Umbilical cord (tissue), 1 donor: ENCODE measurements at regions not wholly inside any gene's neighbourhood (a gene's known extent, or its start where the extent isn't known, plus 50 kb on each side); places are given as distances from the start of the nearest gene placed in this dataset.

ENCODE experiments used
- DNase-seq: peaks from one replicate; pipeline ENCODE4 v3.0.0-alpha.2; 2015; ENCODE audit warnings: low spot score

DNA sequence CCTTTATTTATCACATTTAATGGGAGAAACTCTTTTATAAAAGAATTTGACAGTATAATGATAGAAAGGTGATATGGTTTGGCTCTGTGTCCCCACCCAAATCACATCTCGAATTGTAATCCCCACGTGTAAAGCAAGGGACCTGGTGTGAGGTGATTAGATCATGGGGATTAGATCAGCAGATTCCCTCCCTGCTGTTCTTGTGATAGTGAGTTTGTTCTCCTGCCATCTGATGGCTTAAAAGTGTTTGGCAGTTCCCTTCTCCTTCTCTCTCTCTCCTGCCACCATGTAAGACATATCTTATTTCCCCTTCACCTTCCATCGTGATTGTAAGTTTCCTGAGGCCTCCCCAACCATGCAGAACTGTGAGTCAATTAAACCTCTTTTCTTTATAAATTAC, 1110.3 kb downstream of the FLRT2 start:
- no peak for DNase-seq

GRCh38 chr14:86639666-86640065, 1109.7 kb downstream of the FLRT2 start:
- no peak for DNase-seq

- DNase-seq, result no peak
These were observed 1109.2 kb downstream of the FLRT2 start for GRCh38 chr14:86639146-86639545.

DNA sequence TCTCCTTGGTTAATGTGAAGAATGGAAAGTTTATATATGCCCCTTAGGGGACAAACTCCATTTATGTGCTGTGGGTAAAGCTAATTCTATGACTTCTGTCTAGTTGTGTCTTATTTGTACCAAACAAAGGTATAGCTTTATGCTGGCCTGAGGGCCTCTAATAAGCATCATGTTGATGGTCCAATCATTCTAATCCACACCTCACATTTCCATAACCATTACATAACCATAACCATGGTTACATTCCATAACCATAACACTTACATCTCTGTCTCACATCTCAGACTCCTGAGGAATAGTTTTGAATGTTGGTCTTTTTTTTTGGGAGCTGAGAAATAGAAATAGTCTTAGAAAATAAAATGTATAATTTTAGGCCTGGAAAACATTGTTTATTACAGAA, 1097.1 kb downstream of the FLRT2 start:
- no peak for DNase-seq

DNA sequence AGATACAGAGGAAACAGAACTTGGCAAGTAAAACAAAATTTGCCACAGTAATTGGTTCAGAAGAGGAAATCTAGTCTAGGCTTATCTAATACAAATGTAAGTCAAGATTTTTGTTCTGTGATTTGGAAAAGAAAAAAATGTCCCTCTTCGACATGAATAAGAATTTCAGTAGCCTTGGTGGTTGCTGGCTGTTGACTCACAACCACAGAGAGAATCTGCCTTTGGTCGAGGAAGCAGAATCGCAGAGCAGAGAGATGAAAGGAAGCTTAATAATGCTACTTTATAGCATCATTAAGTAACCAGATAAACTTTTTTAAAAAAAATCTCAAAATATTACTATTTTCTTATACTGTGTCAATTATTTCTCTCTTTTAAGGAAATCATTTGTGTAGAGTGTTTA, 1096.6 kb downstream of the FLRT2 start:
- no peak for DNase-seq

DNA sequence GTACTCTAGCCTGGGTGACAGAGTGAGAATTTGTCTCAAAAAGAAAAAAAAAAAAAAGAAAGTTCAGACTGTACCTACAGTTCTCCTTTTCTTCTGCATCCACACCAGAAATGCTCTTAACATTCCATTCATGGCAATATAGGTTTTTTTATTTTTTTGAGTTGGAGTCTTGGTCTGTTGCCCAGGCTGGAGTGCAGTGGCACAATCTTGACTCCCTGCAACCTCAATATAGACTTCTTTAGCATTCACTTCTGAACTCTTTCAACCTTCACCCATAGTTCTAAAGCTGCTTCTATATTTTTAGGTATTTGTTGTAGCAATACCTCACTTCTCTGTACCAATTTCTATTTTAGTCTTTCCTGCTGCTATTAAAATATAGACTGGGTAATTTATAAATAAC, 1095.7 kb downstream of the FLRT2 start:
- peak; percentile 25 for DNase-seq

DNA sequence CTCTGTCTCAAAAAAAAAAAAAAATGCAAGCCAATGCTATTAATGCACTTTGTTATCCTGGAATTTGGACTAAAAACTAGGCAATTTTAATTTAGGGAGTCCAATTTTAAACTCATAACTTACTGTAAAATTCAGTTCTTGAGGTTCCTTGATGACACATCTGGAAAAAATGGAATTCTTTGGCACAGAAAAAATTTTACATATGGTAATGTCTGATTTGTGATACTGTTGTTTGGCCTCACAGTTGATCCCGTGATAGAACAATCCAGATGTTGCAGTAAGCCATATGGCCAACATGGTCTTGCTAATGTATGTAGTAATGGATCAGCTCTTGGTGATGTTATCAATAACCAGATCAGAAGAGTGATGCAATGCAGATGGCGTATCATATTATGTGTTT, 1089.8 kb downstream of the FLRT2 start:
- DNase-seq, result no peak

- DNase-seq, result no peak
These were observed 1083.8 kb downstream of the FLRT2 start for GRCh38 chr14:86613786-86614185.

GRCh38 chr14:86613126-86613525, 1083.2 kb downstream of the FLRT2 start:
- no peak for DNase-seq

- DNase-seq, result no peak
These were observed 1074.6 kb downstream of the FLRT2 start for GRCh38 chr14:86604561-86604960.

DNA sequence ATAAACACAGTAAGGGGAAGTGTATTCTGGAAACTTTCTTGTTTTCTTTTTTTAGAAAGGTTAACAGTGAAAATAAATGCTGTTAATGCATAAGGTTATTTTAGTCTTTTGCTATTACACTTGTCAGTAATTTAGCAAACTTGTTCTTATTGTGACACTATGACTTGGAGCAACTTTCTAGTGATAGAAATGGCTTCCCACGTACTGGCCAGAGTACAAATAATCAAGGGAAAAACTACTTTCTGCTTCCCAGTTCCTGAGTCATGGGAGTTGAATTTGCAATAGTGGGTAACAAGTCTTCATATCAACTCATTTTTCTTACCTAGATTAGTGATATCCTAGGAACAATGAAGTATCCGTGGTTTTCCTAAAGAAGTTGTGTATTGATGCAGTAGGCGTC, 1072.3 kb downstream of the FLRT2 start:
- DNase-seq, result no peak

DNA sequence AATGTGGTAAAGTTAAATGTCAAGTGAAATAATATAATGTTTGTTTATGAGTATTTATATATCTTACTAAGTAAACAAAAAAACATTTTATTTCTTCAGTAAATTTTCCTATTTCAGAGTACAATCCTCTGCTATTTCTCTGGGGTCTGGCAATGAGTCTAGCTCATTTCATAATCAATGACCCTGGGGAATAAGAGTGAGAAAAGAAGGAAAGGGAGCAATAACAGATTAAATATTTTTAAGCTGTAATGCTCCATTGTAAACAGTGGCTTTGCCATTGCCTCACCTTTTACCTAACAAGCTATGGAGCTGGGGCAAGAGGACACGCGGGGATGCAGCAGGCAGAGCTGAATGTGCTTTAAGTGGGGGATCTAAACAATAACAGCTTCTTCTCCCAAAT, 1071.9 kb downstream of the FLRT2 start:
- no peak for DNase-seq

DNA sequence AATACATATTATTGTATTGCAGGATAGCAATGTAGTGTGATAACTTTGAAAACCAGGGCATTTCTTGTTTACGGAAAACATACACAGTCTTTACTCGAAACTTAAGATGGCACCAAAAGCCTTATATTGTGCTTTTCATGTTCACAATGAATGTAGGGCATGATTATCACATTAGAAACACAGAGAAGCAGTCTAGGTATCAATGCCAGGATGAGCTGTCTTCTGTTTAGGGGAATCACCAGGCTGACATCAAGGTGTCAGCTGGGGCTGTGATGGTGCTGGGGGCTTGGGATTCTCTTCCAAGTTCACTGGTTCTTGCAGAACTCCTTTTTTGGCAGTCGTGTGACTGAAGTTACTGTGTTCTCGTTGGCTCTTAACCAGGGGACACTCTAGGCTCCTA, 1067.3 kb downstream of the FLRT2 start:
- DNase-seq, result no peak

GRCh38 chr14:86596024-86596423, 1066.1 kb downstream of the FLRT2 start:
- no peak for DNase-seq

DNA sequence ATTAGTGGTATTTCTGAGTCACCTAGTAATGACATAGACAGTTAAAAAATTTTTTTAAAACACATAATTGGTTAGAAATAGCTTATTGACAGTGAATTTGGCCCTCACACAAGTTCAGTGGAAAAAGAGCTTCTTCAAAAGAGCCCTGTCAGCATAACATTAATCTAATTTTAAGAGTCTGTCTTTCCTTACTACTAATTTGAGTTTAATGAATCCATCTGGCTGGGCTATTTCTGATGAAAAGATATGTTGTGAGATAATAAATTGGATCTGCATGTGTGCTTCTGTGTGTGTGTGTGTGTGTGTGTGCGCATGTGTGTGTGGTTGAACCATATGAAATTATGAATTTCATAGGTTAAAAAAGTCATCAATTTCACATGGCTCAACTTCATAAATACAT, 1045.2 kb downstream of the FLRT2 start:
- no peak for DNase-seq

DNA sequence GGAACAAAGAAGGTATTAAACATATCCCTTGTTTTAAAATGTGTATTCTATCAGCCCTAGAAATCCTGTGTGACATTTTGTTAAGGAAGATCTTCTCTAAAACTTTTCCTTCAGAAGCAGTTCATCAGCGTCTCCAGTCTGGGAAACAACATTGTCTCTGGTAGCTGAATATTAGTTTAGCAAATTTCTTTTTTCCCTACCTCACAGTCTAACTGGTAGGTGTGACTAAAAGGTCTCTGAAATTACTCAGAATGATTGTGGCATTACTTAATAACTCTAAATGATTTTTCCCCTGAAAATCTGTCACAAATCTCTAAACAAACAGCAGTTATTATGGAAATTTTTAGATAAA, 1044.8 kb downstream of the FLRT2 start:
- no peak for DNase-seq

GRCh38 chr14:86574051-86574777, 1044.3 kb downstream of the FLRT2 start:
- DNase-seq, result peak; percentile 36

DNA sequence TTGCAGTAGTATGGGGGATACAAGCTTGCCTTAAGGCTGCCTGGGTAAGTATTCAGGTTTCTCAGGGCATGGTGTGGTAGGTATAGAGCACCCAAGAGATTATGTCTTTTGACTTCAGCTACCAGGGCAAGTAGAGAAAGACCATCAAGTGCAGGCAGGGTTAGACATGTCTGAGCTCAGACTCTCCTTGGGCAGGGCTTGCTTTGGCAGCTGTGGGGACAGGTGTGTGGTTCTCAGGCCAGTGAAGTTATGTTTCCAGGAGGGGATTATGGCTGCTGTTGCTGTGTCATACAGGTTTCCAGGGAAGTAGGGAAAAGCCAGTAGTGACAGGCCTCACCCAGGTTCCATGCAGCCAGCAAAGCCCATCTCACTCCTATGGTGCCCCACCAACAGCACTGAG, 1040.4 kb downstream of the FLRT2 start:
- no peak for DNase-seq

- no peak for DNase-seq
These were observed 1013.6 kb downstream of the FLRT2 start for GRCh38 chr14:86543521-86543920.

- no peak for DNase-seq
These were observed 1012.0 kb downstream of the FLRT2 start for GRCh38 chr14:86541972-86542371.

DNA sequence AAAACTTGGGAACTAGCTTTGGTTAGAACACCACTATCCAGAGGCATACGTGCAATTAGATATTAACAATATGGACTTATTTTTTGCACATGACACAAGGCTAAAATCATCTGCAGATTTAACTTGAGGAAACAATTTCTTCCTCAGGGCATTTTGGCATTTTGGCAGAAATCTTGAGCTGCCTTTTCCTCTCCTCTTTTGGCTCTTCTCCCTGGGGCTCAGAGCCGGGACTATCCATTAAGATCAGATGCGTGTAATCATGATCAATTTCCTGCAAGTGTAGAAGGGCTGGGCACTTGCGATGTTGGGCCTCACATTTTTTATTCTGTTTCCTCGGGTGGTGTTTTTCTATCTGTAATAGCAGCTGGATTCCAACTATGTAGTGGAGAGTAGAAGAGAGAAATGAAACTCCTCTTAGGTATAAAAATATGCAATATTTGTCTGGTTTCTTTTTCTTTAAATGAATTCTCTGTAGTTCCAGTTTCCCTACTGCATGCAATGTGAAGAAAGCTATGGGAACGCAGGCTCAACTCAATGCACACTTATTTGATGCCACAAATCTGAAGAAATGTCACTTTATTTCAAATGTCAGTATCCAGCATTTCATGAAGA, 1010.8 kb downstream of the FLRT2 start:
- no peak for DNase-seq

DNA sequence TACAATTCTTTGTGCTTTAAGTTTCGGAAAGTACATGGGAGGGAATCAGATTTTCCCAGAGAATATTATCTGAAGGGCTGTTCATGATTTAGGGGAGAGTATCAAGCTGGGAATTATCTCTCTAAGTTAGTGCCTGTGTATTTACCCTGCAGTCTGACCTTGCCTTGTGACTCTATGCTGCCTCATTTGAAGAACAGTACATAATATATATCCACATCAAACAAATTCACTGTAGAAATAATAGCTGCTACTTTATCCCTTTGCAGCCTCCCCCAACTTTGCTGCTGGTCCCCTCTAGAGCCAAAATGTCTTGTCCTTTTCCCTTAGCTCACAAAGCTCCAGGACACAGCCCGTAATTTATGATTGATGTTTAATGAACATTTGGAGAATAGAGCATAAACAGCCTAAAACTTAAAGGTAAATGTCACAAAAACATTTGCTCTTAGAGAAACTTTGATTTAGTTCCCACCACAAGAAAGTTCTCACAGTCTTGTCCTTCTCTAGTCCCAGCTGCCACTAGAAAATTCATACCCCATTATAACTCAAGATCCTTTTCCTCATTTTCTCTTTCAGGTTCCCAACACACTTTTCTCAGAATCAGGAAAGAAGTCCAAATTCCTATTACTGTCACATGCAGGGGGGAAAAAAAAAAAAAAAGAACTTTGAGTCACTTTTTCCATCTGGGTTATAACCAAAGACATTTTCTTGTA, 1009.6 kb downstream of the FLRT2 start:
- peak; percentile 58 for DNase-seq

GRCh38 chr14:86533834-86534233, 1003.9 kb downstream of the FLRT2 start:
- no peak for DNase-seq
